Keratinocyte (primary cell): ENCODE measurements at regions not wholly inside any gene's neighbourhood (a gene's known extent, or its start where the extent isn't known, plus 50 kb on each side); places are given as distances from the start of the nearest gene placed in this dataset.

ENCODE experiments used
- EZH2 ChIP-seq: IDR thresholded peaks from one replicate; pipeline ENCODE4 v1.6.1; 2012; ENCODE audit warnings: inconsistent platforms, mild to moderate bottlenecking, low read length, moderate library complexity
- TF ChIP-seq, protein P1 (sequence below), 3 experiments: IDR thresholded peaks in 1 of 3; conservative IDR thresholded peaks in 1 of 3; optimal IDR thresholded peaks in 1 of 3; 2 replicates in 2 of 3; 3 replicates in 1 of 3; pipeline versions ENCODE3 to v1.5.1; 2011; ENCODE audit warnings: low read length in 3 of 3, mild to moderate bottlenecking in 3 of 3, moderate library complexity in 2 of 3, control low read depth in 1 of 3, inconsistent platforms in 1 of 3; ENCODE audit not compliant: insufficient read depth in 2 of 3; ENCODE audit errors: extremely low read depth in 1 of 3

GRCh38 chr3:90026406-90026805 lies 919.0 kb downstream of the EPHA3 start:
- TF ChIP-seq, protein P1, sequence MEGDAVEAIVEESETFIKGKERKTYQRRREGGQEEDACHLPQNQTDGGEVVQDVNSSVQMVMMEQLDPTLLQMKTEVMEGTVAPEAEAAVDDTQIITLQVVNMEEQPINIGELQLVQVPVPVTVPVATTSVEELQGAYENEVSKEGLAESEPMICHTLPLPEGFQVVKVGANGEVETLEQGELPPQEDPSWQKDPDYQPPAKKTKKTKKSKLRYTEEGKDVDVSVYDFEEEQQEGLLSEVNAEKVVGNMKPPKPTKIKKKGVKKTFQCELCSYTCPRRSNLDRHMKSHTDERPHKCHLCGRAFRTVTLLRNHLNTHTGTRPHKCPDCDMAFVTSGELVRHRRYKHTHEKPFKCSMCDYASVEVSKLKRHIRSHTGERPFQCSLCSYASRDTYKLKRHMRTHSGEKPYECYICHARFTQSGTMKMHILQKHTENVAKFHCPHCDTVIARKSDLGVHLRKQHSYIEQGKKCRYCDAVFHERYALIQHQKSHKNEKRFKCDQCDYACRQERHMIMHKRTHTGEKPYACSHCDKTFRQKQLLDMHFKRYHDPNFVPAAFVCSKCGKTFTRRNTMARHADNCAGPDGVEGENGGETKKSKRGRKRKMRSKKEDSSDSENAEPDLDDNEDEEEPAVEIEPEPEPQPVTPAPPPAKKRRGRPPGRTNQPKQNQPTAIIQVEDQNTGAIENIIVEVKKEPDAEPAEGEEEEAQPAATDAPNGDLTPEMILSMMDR (optimal IDR thresholded peaks at IDR 0.05 in 1 of 3, IDR thresholded peaks at IDR 0.05 in 1 of 3, conservative IDR thresholded peaks at IDR 0.05 in 1 of 3; ENCODE audit: extremely low read depth in 1 of 3, insufficient read depth in 2 of 3, low read length in 3 of 3), result no peak
- no peak for TF ChIP-seq EZH2
